ENCODE measurements at regions not wholly inside any gene's neighbourhood (a gene's known extent, or its start where the extent isn't known, plus 50 kb on each side); places are given as distances from the start of the nearest gene placed in this dataset.

DNA sequence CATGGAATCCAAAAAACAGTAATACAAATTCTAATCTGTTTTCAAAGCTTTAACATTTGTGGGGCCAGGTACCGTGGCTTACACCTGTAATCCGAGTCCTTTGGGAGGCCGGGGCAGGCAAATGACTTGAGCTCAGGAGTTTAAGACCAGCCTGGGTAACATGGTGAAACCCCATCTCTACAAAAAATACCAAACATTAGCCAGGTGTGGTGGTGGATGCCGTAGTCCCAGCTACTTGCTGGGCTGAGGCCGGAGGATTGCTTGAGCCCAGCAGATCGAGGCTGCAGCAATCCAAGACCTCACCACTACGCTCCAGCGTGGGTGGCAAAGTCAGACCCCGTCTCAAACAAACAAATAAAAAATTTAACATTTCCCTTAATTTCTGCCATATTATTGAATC, 74.3 kb upstream of the SALL3 start:
- DNase-seq (ENCODE audit: low read depth), result no peak

GRCh38 chr18:78906066-78906465, 73.6 kb upstream of the SALL3 start:
- DNase-seq (ENCODE audit: low read depth), result no peak

DNA sequence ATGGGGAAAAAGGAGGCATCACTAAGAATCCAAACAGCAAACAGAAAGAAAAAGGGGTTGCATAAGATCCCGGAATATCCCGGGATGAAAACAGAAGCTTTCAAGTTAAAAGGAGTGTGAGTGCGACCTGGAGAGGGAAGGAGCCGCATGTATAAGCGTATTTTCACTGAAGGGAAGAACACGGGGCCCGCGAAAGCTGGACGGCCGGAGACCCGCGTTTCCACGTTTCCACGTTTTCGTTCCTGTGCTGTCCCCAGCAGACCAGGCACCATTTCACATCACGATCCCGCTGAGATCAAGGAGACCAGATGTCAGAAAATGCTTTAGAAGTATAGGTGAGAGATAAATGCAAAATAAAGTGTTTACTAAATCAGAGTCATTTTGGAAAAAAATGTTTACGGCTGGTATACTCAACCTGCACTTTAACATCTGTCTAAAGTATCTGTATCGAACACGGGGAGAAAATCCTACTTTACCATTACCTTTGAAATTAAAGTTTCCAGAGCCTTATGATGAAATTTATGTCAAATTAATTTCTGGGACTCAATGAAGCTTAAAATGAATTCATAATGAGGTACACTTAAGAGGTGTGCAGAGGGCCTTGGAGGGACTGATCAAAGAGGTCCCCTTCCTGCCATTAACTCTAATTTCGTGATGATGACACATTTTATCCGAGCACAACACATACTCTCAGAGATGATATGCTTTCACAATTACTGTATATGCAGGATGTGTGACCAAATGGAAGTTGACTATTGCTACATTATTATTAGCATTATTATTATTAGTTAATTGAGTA, 71.0 kb upstream of the SALL3 start:
- DNase-seq (ENCODE audit: low read depth), result no peak

- no peak for DNase-seq (ENCODE audit: low read depth)
Measured at GRCh38 chr18:78911751-78912283, 67.8 kb upstream of the SALL3 start.

- DNase-seq (ENCODE audit: low read depth), result no peak
Measured at GRCh38 chr18:78912336-78912735, 67.3 kb upstream of the SALL3 start.

GRCh38 chr18:78912844-78913243, 66.8 kb upstream of the SALL3 start:
- no peak for DNase-seq (ENCODE audit: low read depth)

DNA sequence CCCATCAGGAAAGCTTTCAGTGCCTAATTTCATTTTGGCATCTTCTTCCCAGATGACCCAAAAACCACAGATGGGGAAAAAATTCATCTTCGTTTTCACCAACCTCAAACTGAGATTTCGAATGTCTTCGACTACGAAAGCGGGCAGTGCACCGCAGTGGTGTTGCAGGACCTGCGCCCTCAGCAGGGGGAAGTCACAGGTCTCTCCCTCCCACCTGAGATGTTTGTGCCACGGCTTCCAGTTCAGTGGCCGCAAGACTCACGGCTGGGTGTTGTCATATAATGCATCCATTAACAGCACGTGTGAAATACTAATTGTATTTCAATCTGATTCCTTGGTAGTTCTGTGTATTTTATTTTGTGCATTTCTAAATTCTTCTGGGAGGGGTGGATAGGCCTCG, 66.2 kb upstream of the SALL3 start:
- DNase-seq (ENCODE audit: low read depth), result no peak

GRCh38 chr18:78913830-78914231, 65.8 kb upstream of the SALL3 start:
- no peak for DNase-seq (ENCODE audit: low read depth)

DNA sequence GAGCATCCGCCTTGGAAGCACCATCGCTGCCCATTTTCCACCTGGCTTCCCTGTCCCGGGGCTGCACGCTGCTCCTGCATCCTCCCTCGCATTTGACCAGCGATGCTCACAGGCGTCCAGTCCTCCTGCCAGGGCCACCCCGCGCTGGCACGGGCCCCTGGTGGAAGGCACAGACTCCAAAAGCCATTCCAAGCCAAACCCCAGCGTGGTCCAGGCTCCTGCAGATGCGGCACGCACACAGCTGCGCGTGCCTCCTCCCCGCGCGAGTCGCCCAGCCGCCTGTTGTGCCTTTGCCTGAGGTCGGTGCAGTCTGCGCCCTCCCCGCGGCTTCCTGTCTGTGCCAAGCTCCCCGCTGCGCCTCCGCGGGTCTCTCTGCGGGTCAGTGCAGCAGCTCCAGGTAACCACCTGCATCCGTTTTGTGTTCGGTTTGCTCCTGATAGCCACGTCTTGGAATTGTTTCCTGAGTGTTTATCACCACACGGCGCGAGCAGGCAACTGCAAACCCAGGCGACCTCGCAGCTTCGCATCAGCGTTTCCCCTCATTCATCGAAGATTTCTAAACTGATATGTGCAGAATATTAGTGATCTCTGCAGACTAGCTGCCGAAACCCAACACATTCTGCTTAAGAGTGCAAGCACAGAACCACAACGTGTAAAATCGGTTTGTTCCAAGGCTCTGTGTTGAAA, 65.2 kb upstream of the SALL3 start:
- no peak for DNase-seq (ENCODE audit: low read depth)

DNA sequence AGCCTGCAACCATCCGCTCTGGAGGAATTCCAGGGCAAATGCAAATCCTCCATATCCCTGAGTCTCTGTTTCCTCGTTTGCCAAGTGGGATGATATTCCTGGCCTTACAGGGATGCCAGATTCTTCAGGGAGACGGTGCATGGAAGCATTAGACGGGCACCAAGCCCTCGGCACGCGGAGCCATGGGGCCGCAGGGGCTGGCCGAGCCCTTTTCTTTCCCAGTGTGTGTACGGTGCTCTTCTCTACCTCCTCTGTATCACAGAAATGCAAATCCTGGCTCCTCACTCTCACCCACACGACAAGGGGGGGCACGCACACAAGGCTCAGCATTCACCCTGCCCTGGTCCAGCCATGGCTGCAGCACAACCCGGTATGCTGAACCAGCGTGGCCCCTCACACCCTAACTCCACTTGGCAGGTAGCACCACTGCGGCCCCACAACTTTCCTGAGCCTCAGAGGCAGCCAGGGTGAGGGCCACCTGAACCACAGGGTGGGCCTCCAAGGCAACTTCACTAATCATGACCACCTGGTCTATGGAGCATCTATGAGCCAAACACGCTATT, 64.1 kb upstream of the SALL3 start:
- no peak for DNase-seq (ENCODE audit: low read depth)

- no peak for DNase-seq (ENCODE audit: low read depth)
Measured at GRCh38 chr18:78918707-78919106, 60.9 kb upstream of the SALL3 start.

GRCh38 chr18:78919956-78920355, 59.7 kb upstream of the SALL3 start:
- DNase-seq (ENCODE audit: low read depth), result no peak

GRCh38 chr18:78920456-78921138, 59.0 kb upstream of the SALL3 start:
- no peak for DNase-seq (ENCODE audit: low read depth)

DNA sequence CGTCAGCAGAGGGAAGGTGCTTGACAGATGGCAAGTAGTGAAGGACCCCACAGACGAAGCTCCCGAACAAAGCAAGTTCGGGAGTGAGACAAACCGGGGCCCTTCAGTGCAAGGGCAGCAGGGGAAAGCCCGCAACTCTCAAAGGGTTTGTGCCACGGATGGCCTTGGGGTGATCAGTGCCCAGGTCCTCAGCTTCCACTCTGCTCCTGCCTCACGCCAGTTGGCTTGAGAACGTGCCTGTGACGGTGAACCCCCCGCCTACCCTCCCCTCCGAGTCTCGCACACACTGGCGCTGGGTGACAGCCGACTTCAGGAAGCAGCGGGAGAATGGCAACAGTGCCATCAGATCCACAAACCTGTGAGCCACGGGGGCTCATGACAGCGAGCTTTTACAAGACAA, 56.8 kb upstream of the SALL3 start:
- no peak for DNase-seq (ENCODE audit: low read depth)

- no peak for DNase-seq (ENCODE audit: low read depth)
Measured at GRCh38 chr18:78924301-78924700, 55.3 kb upstream of the SALL3 start.

GRCh38 chr18:78924786-78925540, 54.7 kb upstream of the SALL3 start:
- no peak for DNase-seq (ENCODE audit: low read depth)

- DNase-seq (ENCODE audit: low read depth), result no peak
Measured at GRCh38 chr18:78925557-78926242, 53.9 kb upstream of the SALL3 start.

DNA sequence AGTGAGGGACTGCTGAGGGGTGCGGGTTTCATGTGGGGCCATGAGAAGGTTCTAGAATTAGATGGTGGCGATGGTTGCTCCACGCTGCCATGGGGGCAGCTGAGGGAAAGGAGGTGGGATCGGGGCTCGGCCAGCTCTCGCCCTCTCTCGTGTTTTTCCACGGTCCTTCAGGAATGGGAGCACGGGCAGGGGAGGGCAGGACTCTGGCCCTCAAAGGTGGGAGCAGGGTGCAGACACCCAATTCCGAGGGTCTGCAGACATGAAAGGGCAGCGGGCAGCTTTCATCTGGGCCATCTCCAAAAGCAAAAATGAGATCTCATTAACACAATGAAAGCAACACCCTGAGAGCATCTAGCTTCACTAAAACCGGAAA, 53.4 kb upstream of the SALL3 start:
- no peak for DNase-seq (ENCODE audit: low read depth)

DNA sequence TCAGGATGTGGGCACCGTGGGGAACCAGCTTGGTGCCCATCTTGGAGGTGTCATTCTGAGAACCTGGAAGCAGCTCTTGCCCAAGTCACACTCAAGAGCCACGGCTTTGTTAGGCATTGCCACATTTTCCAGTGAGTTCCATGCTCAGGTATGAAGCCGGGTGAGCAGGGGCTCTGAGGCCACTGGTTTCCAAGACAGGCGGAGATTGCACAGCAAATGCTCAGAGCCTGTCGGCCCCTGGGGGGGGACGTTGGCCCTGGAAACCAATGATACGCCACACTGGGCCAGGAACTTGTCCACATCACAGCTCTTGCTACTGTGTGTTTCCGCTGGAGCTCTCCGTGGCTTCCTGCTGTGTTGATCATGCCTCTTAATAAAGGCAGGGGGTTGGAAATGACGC, 52.5 kb upstream of the SALL3 start:
- no peak for DNase-seq (ENCODE audit: low read depth)

DNA sequence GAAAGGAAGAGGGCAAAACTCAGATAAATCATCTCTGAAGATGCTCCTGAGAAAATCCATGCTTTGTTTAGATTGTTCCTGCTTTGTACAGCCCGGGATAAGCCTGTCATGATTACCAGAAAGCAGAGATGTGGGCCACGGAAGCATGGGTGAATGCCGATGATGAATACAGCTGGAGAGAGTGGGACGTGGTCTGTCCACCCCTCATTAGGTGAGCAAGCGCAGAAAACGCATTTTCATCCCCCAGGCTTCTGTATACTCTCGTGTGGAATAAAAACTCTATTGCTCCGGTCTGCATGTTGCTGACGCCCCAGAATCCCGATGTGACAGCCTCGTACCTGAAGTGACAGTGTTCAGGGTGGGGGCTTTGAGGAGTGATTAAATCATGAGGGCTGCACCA, 52.0 kb upstream of the SALL3 start:
- DNase-seq (ENCODE audit: low read depth), result no peak

- no peak for DNase-seq (ENCODE audit: low read depth)
Measured at GRCh38 chr18:78928076-78928475, 51.5 kb upstream of the SALL3 start.

Data from activated gamma-delta T cell treated with anti-CD3 and anti-CD28 coated beads, Interleukin-2, amount 50 U/mL, for 16 hours (primary cell).